ENCODE measurements at regions not wholly inside any gene's neighbourhood (a gene's known extent, or its start where the extent isn't known, plus 50 kb on each side); places are given as distances from the start of the nearest gene placed in this dataset.

GRCh38 chr2:40629768-40630434, 178.0 kb upstream of the SLC8A1 start:
- no peak for TF ChIP-seq TAF1 (IDR thresholded peaks at IDR 0.05; ENCODE audit: borderline replicate concordance, insufficient read depth, low read length)
- no peak for TF ChIP-seq POLR2AphosphoS5 (IDR thresholded peaks at IDR 0.05; ENCODE audit: low read depth, low read length)
- no peak for TF ChIP-seq SIN3A (IDR thresholded peaks at IDR 0.05; ENCODE audit: borderline replicate concordance, insufficient read depth, low read length)
- no peak for TF ChIP-seq FOXP2 (optimal IDR thresholded peaks at IDR 0.05; ENCODE audit: borderline replicate concordance, extremely low read depth, extremely low read length, insufficient read depth)
- no peak for TF ChIP-seq REST (IDR thresholded peaks at IDR 0.05; ENCODE audit: insufficient read depth in 1 of 2, low read depth in 2 of 2, low read length in 2 of 2)

GRCh38 chr2:40639320-40639719, 187.4 kb upstream of the SLC8A1 start:
- TF ChIP-seq FOXP2 (optimal IDR thresholded peaks at IDR 0.05; ENCODE audit: borderline replicate concordance, extremely low read depth, extremely low read length, insufficient read depth) (no peak), SIN3A (IDR thresholded peaks at IDR 0.05; ENCODE audit: borderline replicate concordance, insufficient read depth, low read length) (no peak), POLR2AphosphoS5 (IDR thresholded peaks at IDR 0.05; ENCODE audit: low read depth, low read length) (no peak), TAF1 (IDR thresholded peaks at IDR 0.05; ENCODE audit: borderline replicate concordance, insufficient read depth, low read length) (no peak), REST (IDR thresholded peaks at IDR 0.05; ENCODE audit: insufficient read depth in 1 of 2, low read depth in 2 of 2, low read length in 2 of 2) (no peak)

- TF ChIP-seq SIN3A (IDR thresholded peaks at IDR 0.05; ENCODE audit: borderline replicate concordance, insufficient read depth, low read length) (no peak), FOXP2 (optimal IDR thresholded peaks at IDR 0.05; ENCODE audit: borderline replicate concordance, extremely low read depth, extremely low read length, insufficient read depth) (no peak), REST (IDR thresholded peaks at IDR 0.05; ENCODE audit: insufficient read depth in 1 of 2, low read depth in 2 of 2, low read length in 2 of 2) (no peak), TAF1 (IDR thresholded peaks at IDR 0.05; ENCODE audit: borderline replicate concordance, insufficient read depth, low read length) (no peak), POLR2AphosphoS5 (IDR thresholded peaks at IDR 0.05; ENCODE audit: low read depth, low read length) (no peak)
These were observed 190.3 kb upstream of the SLC8A1 start for GRCh38 chr2:40642237-40642636.

GRCh38 chr2:40642726-40643125, 190.8 kb upstream of the SLC8A1 start:
- TF ChIP-seq FOXP2 (optimal IDR thresholded peaks at IDR 0.05; ENCODE audit: borderline replicate concordance, extremely low read depth, extremely low read length, insufficient read depth) (no peak), TAF1 (IDR thresholded peaks at IDR 0.05; ENCODE audit: borderline replicate concordance, insufficient read depth, low read length) (no peak), SIN3A (IDR thresholded peaks at IDR 0.05; ENCODE audit: borderline replicate concordance, insufficient read depth, low read length) (no peak)

GRCh38 chr2:40646642-40647041, 194.8 kb upstream of the SLC8A1 start:
- TF ChIP-seq SIN3A (IDR thresholded peaks at IDR 0.05; ENCODE audit: borderline replicate concordance, insufficient read depth, low read length): no peak
- TF ChIP-seq POLR2AphosphoS5 (IDR thresholded peaks at IDR 0.05; ENCODE audit: low read depth, low read length): no peak
- TF ChIP-seq TAF1 (IDR thresholded peaks at IDR 0.05; ENCODE audit: borderline replicate concordance, insufficient read depth, low read length): no peak
- no peak for TF ChIP-seq REST (IDR thresholded peaks at IDR 0.05; ENCODE audit: insufficient read depth in 1 of 2, low read depth in 2 of 2, low read length in 2 of 2)
- TF ChIP-seq FOXP2 (optimal IDR thresholded peaks at IDR 0.05; ENCODE audit: borderline replicate concordance, extremely low read depth, extremely low read length, insufficient read depth): no peak
